ENCODE measurements at regions not wholly inside any gene's neighbourhood (a gene's known extent, or its start where the extent isn't known, plus 50 kb on each side); places are given as distances from the start of the nearest gene placed in this dataset.
"Not testable (repeated sequence)": the region's sequence is repeated elsewhere in the genome, so short reads cannot be mapped to it uniquely, and the experiment has no call there.

DNA sequence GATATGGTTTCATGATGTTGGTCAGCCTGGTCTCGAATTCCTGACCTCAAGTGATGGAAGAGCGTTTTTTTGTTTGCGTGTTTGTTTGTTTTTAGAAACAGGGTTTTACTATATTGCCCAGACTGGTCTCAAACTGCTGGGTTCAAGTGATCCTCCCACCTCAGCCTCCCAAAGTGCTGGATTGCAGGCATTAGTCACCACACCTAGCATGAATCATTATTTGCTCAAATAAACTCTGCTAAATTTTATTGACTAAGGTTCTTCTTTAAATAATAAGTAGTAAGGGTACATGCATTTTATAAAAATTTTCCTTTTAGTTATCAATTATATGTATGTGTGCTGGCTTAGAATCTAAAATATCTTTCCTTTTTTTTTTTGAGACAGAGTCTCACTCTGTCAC lies 52.9 kb downstream of the ZBTB9 start:
- TF ChIP-seq CTCF (IDR thresholded peaks at IDR 0.05; ENCODE audit: insufficient read depth, low read depth, low read length) = no peak
- H3K4me3 ChIP-seq (ENCODE audit: low read depth, low read length) = no peak overlapping the region
- DNase-seq (ENCODE audit: low read depth) = no peak

GRCh38 chr6:33508935-33509926 lies 54.9 kb downstream of the ZBTB9 start:
- peak; percentile 27 for DNase-seq (ENCODE audit: low read depth)
- no peak for TF ChIP-seq CTCF (IDR thresholded peaks at IDR 0.05; ENCODE audit: insufficient read depth, low read depth, low read length)
- H3K4me3 ChIP-seq (ENCODE audit: low read depth, low read length) = peak overlapping the region; percentile 27

DNA sequence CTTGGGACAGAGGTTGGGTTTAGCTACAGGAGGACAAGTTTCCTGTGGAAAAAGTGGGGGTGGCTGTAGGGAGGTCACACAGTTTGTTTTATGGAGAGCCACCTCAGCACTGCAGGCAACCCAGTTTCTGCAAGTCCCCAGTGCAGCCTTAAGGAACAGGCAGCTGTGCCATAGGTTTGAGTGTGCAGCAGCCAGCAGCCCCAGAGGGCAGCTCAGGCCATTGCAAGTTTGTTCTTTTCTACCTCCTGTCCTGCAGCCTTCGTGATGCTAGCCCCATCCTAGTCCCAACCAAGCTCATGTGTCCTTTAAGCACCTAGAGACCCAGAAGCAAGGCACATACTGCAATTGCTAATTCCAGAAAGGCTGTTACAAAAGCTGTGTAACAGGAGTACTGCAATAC lies 58.8 kb downstream of the ZBTB9 start:
- no peak overlapping the region for H3K4me3 ChIP-seq (ENCODE audit: low read depth, low read length)
- DNase-seq (ENCODE audit: low read depth) = no peak
- no peak for TF ChIP-seq CTCF (IDR thresholded peaks at IDR 0.05; ENCODE audit: insufficient read depth, low read depth, low read length)

- no peak for TF ChIP-seq CTCF (IDR thresholded peaks at IDR 0.05; ENCODE audit: insufficient read depth, low read depth, low read length)
Measured at GRCh38 chr6:33516726-33517125, 62.4 kb downstream of the ZBTB9 start.

GRCh38 chr6:33520636-33521488 lies 59.2 kb downstream of the BAK1 start:
- H3K4me3 ChIP-seq (ENCODE audit: low read depth, low read length); DNase-seq (ENCODE audit: low read depth): not testable (repeated sequence)

More at GRCh38 chr6:33516726-33517125, 62.4 kb downstream of the ZBTB9 start:
- no peak for DNase-seq (ENCODE audit: low read depth)
- H3K4me3 ChIP-seq (ENCODE audit: low read depth, low read length) = no peak overlapping the region

DNA sequence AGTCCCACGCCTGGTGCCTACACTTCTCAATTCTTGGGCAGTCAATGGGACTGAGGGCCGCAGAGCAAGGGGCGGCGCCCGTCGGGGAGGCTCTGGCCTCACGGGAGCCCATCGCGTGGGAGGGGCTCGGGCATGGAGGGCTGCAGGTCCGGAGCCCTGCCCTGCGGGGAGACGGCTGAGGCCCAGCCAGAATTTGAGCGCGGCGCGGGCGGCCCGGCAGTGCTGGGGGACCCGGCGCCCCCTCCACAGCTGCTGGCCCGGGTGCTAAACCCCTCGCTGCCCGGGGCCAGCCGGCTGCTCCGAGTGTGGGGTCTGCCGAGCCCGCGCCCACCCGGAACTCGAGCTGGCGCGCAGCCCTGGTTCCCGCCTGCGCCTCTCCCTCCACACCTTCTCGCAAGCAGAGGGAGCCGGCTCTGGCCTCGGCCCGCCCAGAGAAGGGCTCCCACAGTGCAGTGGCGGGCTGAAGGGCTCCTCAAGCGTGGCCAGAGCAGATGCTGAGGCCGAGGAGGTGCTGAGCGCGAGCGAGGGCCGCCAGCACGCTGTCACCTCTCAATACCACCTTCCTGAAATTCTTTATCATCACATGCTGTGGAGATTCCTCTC lies 58.5 kb downstream of the BAK1 start:
- no peak for DNase-seq (ENCODE audit: low read depth)
- TF ChIP-seq CTCF (IDR thresholded peaks at IDR 0.05; ENCODE audit: insufficient read depth, low read depth, low read length) = no peak
- H3K4me3 ChIP-seq (ENCODE audit: low read depth, low read length) = no peak overlapping the region

Data from fibroblast of villous mesenchyme (primary cell).